HCT116 (cell line): ENCODE measurements at regions not wholly inside any gene's neighbourhood (a gene's known extent, or its start where the extent isn't known, plus 50 kb on each side); places are given as distances from the start of the nearest gene placed in this dataset.

Source experiments
- CEBPB ChIP-seq: IDR thresholded peaks from 2 replicates; pipeline ENCODE4 v1.6.1; 2012; ENCODE audit warnings: low read depth
- EZH2 ChIP-seq: fragments of 200-600 bp; sonication (generic); IDR thresholded peaks from 2 replicates; pipeline ENCODE4 v1.6.1; 2017; ENCODE audit warnings: antibody characterized with exemption, mixed run types
- POLR2AphosphoS5 ChIP-seq: IDR thresholded peaks from 2 replicates; pipeline ENCODE4 v1.6.1; 2011; ENCODE audit warnings: mild to moderate bottlenecking, low read depth, low read length, moderate library complexity
- ZFX ChIP-seq: fragments of 450-650 bp; IDR thresholded peaks from 2 replicates; pipeline ENCODE4 v1.6.1; 2017
- TF ChIP-seq, protein P1 (sequence below), 3 experiments: fragments of 200-600 bp in 1 of 3; sonication (generic) in 1 of 3; IDR thresholded peaks in 2 of 3; conservative IDR thresholded peaks in 1 of 3; 2 replicates each; pipeline ENCODE4 v1.5.1; 2012 to 2017; ENCODE audit warnings: low read depth in 2 of 3, low read length in 2 of 3, antibody characterized with exemption in 1 of 3, borderline replicate concordance in 1 of 3, control low read depth in 1 of 3, mild to moderate bottlenecking in 1 of 3, mixed read lengths in 1 of 3, mixed run types in 1 of 3, moderate library complexity in 1 of 3; ENCODE audit not compliant: insufficient read depth in 1 of 3
- TF ChIP-seq, protein P2 (sequence below): IDR thresholded peaks from 2 replicates; pipeline ENCODE4 v1.6.1; 2012; ENCODE audit warnings: low read depth
- TF ChIP-seq, protein P3 (sequence below): IDR thresholded peaks from 2 replicates; pipeline ENCODE4 v1.6.1; 2012

DNA sequence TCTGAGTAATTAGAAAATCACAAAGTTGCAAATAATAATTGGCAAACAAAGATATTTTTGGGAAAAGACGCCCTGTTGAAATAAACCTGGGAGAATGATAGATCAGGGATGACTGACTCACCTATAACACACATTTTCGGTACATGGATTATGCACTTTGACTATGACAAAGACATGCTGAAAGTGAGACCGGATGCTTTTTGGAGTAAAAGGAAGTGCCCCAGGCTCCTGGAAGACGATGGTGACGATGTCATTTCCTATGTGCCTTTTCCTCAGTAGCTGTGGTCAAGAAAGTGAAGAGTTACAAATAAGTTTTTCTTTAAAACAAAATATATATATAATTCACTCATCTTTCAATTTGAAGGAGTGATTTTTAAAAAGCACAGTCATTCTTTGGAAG lies 158.7 kb downstream of the SIPA1L2 start:
- TF ChIP-seq, protein P1, sequence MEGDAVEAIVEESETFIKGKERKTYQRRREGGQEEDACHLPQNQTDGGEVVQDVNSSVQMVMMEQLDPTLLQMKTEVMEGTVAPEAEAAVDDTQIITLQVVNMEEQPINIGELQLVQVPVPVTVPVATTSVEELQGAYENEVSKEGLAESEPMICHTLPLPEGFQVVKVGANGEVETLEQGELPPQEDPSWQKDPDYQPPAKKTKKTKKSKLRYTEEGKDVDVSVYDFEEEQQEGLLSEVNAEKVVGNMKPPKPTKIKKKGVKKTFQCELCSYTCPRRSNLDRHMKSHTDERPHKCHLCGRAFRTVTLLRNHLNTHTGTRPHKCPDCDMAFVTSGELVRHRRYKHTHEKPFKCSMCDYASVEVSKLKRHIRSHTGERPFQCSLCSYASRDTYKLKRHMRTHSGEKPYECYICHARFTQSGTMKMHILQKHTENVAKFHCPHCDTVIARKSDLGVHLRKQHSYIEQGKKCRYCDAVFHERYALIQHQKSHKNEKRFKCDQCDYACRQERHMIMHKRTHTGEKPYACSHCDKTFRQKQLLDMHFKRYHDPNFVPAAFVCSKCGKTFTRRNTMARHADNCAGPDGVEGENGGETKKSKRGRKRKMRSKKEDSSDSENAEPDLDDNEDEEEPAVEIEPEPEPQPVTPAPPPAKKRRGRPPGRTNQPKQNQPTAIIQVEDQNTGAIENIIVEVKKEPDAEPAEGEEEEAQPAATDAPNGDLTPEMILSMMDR (IDR thresholded peaks at IDR 0.05 in 2 of 3, conservative IDR thresholded peaks at IDR 0.05 in 1 of 3; ENCODE audit: borderline replicate concordance in 1 of 3, insufficient read depth in 1 of 3, low read depth in 2 of 3, low read length in 2 of 3): no peak
- TF ChIP-seq CEBPB (no peak), EZH2 (no peak), POLR2AphosphoS5 (no peak), ZFX (no peak)
- TF ChIP-seq, protein P2, sequence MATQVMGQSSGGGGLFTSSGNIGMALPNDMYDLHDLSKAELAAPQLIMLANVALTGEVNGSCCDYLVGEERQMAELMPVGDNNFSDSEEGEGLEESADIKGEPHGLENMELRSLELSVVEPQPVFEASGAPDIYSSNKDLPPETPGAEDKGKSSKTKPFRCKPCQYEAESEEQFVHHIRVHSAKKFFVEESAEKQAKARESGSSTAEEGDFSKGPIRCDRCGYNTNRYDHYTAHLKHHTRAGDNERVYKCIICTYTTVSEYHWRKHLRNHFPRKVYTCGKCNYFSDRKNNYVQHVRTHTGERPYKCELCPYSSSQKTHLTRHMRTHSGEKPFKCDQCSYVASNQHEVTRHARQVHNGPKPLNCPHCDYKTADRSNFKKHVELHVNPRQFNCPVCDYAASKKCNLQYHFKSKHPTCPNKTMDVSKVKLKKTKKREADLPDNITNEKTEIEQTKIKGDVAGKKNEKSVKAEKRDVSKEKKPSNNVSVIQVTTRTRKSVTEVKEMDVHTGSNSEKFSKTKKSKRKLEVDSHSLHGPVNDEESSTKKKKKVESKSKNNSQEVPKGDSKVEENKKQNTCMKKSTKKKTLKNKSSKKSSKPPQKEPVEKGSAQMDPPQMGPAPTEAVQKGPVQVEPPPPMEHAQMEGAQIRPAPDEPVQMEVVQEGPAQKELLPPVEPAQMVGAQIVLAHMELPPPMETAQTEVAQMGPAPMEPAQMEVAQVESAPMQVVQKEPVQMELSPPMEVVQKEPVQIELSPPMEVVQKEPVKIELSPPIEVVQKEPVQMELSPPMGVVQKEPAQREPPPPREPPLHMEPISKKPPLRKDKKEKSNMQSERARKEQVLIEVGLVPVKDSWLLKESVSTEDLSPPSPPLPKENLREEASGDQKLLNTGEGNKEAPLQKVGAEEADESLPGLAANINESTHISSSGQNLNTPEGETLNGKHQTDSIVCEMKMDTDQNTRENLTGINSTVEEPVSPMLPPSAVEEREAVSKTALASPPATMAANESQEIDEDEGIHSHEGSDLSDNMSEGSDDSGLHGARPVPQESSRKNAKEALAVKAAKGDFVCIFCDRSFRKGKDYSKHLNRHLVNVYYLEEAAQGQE: no peak
- TF ChIP-seq, protein P3, sequence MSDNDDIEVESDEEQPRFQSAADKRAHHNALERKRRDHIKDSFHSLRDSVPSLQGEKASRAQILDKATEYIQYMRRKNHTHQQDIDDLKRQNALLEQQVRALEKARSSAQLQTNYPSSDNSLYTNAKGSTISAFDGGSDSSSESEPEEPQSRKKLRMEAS: no peak
